Neuronal stem cell (in vitro differentiated cells): ENCODE measurements at regions not wholly inside any gene's neighbourhood (a gene's known extent, or its start where the extent isn't known, plus 50 kb on each side); places are given as distances from the start of the nearest gene placed in this dataset.

Experiments used
- DNase-seq: peaks from one replicate; pipeline ENCODE4 v3.0.0-alpha.2; 2013; ENCODE audit warnings: low spot score
- H2AFZ ChIP-seq: one replicate; pipeline ENCODE4 v1.6.1; 2013; ENCODE audit warnings: mild to moderate bottlenecking, low read length, inconsistent platforms
- H2AK5ac ChIP-seq: 2 replicates; pipeline ENCODE4 v1.6.1; 2013; ENCODE audit warnings: low read depth, mild to moderate bottlenecking, inconsistent platforms, low read length, moderate library complexity, mixed read lengths
- H2BK120ac ChIP-seq: 2 replicates; pipeline ENCODE4 v1.6.1; 2013; ENCODE audit warnings: low read depth, mild to moderate bottlenecking, inconsistent platforms, low read length, moderate library complexity, mixed read lengths
- H2BK12ac ChIP-seq: one replicate; pipeline ENCODE4 v1.6.1; 2013; ENCODE audit warnings: low read length, inconsistent platforms
- H2BK15ac ChIP-seq: 2 replicates; pipeline ENCODE4 v1.6.1; 2013; ENCODE audit warnings: mild to moderate bottlenecking, low read length, inconsistent platforms, mixed read lengths
- H2BK5ac ChIP-seq: one replicate; pipeline ENCODE4 v1.6.1; 2013; ENCODE audit warnings: inconsistent platforms, mild to moderate bottlenecking, low read length, moderate library complexity
- H3K14ac ChIP-seq: one replicate; pipeline ENCODE4 v1.6.1; 2013; ENCODE audit warnings: low read length, inconsistent platforms
- H3K18ac ChIP-seq: 2 replicates; pipeline ENCODE4 v1.6.1; 2013; ENCODE audit warnings: low read length, inconsistent platforms
- H3K23ac ChIP-seq: 2 replicates; pipeline ENCODE4 v1.6.1; 2013; ENCODE audit warnings: low read depth, mild to moderate bottlenecking, mixed read lengths, low read length, inconsistent platforms; ENCODE audit not compliant: poor library complexity
- H3K27ac ChIP-seq: replicated peaks from 3 replicates; pipeline ENCODE4 v1.5.1; 2013; ENCODE audit warnings: low read length, inconsistent platforms
- H3K27me3 ChIP-seq, 3 experiments: 2 replicates each; pipeline ENCODE4 v1.6.1; 2013; ENCODE audit warnings: low read length in 3 of 3, mild to moderate bottlenecking in 2 of 3, inconsistent platforms in 1 of 3, low read depth in 1 of 3, mixed read lengths in 1 of 3, moderate library complexity in 1 of 3; ENCODE audit not compliant: control insufficient read depth in 3 of 3, insufficient read depth in 3 of 3
- H3K36me3 ChIP-seq, 2 donors: replicated peaks in 1 of 2; 2 replicates each; pipeline ENCODE4 v1.6.1; 2013; ENCODE audit warnings: low read length in 2 of 2; ENCODE audit not compliant: control insufficient read depth in 2 of 2, insufficient read depth in 2 of 2
- H3K4ac ChIP-seq: 2 replicates; pipeline ENCODE4 v1.6.1; 2013; ENCODE audit warnings: inconsistent platforms, mild to moderate bottlenecking, low read length, moderate library complexity
- H3K4me1 ChIP-seq, 2 donors: 1 replicate in 1 of 2; 2 replicates in 1 of 2; pipeline ENCODE4 v1.6.1; 2013; ENCODE audit warnings: low read length in 2 of 2, low read depth in 1 of 2; ENCODE audit not compliant: control insufficient read depth in 2 of 2, insufficient read depth in 1 of 2
- H3K4me2 ChIP-seq: one replicate; pipeline ENCODE4 v1.6.1; 2013; ENCODE audit warnings: mild to moderate bottlenecking, low read length, inconsistent platforms; ENCODE audit not compliant: insufficient read depth, poor library complexity, severe bottlenecking
- H3K4me3 ChIP-seq, 2 donors: 2 replicates each; pipeline ENCODE4 v1.5.1; 2013; ENCODE audit warnings: low read length in 2 of 2, mild to moderate bottlenecking in 2 of 2, inconsistent platforms in 1 of 2, moderate library complexity in 1 of 2
- H3K79me1 ChIP-seq: one replicate; pipeline ENCODE4 v1.6.1; 2013; ENCODE audit warnings: low read depth, mild to moderate bottlenecking, inconsistent platforms, low read length, moderate library complexity
- H3K9ac ChIP-seq: one replicate; pipeline ENCODE4 v1.6.1; 2013; ENCODE audit warnings: mild to moderate bottlenecking, low read depth, low read length, inconsistent platforms; ENCODE audit not compliant: poor library complexity
- H3K9me3 ChIP-seq, 2 donors: replicated peaks in 1 of 2; 2 replicates each; pipeline versions ENCODE3 to v1.6.1; 2013; ENCODE audit warnings: low read length in 2 of 2, mild to moderate bottlenecking in 2 of 2, inconsistent platforms in 1 of 2, low read depth in 1 of 2, mixed read lengths in 1 of 2, moderate library complexity in 1 of 2; ENCODE audit not compliant: control insufficient read depth in 2 of 2, insufficient read depth in 1 of 2
- H4K8ac ChIP-seq: one replicate; pipeline ENCODE4 v1.6.1; 2013; ENCODE audit warnings: low read depth, mild to moderate bottlenecking, inconsistent platforms, low read length, moderate library complexity
- H4K91ac ChIP-seq: one replicate; pipeline ENCODE4 v1.6.1; 2013; ENCODE audit warnings: low read length, low read depth, mild to moderate bottlenecking, inconsistent platforms; ENCODE audit not compliant: poor library complexity
- WGBS, 2 donors: extraction: QIAGEN DNeasy Blood & Tissue Kit; methylation state at CpG; one replicate each; pipeline ENCODE4 v1.1.7; 2013; ENCODE audit warnings: missing lambda C conversion rate in 2 of 2, mixed read lengths in 1 of 2; ENCODE audit not compliant: insufficient read length in 2 of 2, insufficient replicate concordance in 1 of 2; ENCODE audit errors: extremely low coverage in 2 of 2; 5-methylcytosine and 5-hydroxymethylcytosine counted together

DNA sequence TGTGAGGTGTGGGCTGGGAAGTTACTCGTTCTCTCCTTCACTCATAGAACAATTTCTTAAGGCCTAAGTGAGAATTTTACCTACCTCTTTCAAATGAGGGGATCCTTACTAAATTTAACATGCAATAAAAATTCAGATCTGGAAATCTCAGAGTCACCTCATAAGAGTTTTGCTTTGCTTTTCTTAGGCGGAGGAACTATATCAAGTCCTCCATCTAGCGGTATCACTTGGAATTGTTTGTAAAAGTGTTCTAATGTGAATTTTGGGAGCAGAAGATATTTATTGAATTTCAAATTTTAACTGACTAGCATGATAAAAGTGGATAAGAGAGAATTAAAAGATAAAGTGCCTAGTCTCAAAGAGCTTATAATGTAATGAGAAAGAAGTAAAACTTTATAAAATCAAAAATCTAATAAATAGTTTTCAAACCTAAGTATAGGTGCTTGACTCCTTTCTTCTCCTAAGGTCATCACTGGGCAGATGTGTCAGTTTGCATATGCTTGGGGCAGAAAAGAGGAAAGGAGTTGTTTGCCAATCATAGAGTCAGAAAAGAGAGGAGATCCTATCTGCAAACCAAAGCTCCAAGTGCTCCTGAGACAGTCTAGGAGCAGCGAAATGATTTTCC is 145.7 kb upstream of the DAB2 start:
- H3K9ac ChIP-seq = no peak overlapping the region
- no peak overlapping the region for H2BK12ac ChIP-seq
- no peak overlapping the region for H3K14ac ChIP-seq
- no peak overlapping the region for H4K8ac ChIP-seq
- H3K23ac ChIP-seq = no peak overlapping the region
- no peaks in the 10 kb centered on the region for H3K79me1 ChIP-seq
- H3K27ac ChIP-seq = no peak overlapping the region
- peak; percentile 9 for DNase-seq
- H4K91ac ChIP-seq = no peak overlapping the region
- H2BK120ac ChIP-seq = no peak overlapping the region
- no peak overlapping the region for H2BK5ac ChIP-seq
- H2AFZ ChIP-seq = no peak overlapping the region
- no peak overlapping the region for H3K4me3 ChIP-seq
- no peaks in the 10 kb centered on the region for H3K36me3 ChIP-seq
- no peak overlapping the region for H3K4ac ChIP-seq
- no peaks in the 10 kb centered on the region for H3K4me1 ChIP-seq
- H2BK15ac ChIP-seq = no peak overlapping the region
- no peak overlapping the region for H3K18ac ChIP-seq
- H3K9me3 ChIP-seq = no peaks in the 10 kb centered on the region
- H3K4me2 ChIP-seq = no peak overlapping the region
- H3K27me3 ChIP-seq = no peaks in the 10 kb centered on the region
- no peak overlapping the region for H2AK5ac ChIP-seq
- WGBS, 2 donors = no CpG with 5 or more reads among the region's 4 CpGs

DNA sequence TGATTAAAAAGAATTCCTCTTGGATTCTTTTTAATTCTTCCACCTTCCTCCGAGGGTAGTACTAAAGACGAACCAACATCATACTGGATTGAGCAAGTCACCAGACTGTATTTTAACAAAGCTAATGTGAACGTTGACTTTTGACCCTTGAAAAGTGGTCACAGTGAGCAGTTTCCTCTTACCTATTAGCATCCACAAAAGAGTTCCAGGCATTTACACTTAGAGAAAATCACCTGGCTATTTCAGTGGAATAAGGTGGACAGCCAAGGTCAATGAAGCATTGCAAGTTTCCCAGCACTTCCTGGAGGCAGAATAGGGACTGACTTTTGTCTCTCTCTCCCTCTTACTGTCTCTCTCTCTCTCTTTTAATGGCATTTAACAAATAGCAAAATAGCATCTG is 145.1 kb upstream of the DAB2 start:
- no peaks in the 10 kb centered on the region for H3K79me1 ChIP-seq
- H4K8ac ChIP-seq = no peak overlapping the region
- no peak overlapping the region for H3K4ac ChIP-seq
- WGBS, 2 donors = no CpG with 5 or more reads among the region's 3 CpGs
- no peak overlapping the region for H3K23ac ChIP-seq
- H4K91ac ChIP-seq = no peak overlapping the region
- no peak for DNase-seq
- H3K36me3 ChIP-seq = no peaks in the 10 kb centered on the region
- no peak overlapping the region for H3K14ac ChIP-seq
- H3K18ac ChIP-seq = no peak overlapping the region
- H2AK5ac ChIP-seq = no peak overlapping the region
- H2BK5ac ChIP-seq = no peak overlapping the region
- no peaks in the 10 kb centered on the region for H3K27me3 ChIP-seq
- no peak overlapping the region for H2AFZ ChIP-seq
- no peak overlapping the region for H2BK120ac ChIP-seq
- H3K4me1 ChIP-seq = no peaks in the 10 kb centered on the region
- H3K27ac ChIP-seq = no peak overlapping the region
- no peak overlapping the region for H2BK12ac ChIP-seq
- no peak overlapping the region for H3K4me3 ChIP-seq
- no peak overlapping the region for H2BK15ac ChIP-seq
- H3K9me3 ChIP-seq = no peaks in the 10 kb centered on the region
- H3K9ac ChIP-seq = no peak overlapping the region
- no peak overlapping the region for H3K4me2 ChIP-seq

DNA sequence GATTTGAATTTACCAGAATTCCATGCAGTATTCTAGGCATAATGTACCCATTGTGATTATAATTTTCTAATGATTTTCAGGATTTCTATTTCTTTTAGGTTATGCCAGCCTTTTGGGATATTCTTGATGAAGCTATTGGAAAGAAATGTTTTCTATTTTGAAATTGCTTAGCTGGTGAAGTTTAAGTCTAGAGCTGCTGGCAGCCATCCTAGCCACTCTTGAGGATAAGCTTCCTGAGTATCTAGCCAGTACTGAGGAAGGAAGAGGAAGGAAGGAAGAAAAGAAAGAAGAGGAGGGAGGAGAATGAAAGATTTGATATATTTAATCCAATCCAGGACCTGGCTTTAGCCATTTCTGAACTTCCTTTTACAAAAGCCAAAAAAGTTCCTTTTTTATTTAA is 142.1 kb upstream of the DAB2 start:
- H3K9ac ChIP-seq = no peak overlapping the region
- no peak overlapping the region for H3K4ac ChIP-seq
- H4K91ac ChIP-seq = no peak overlapping the region
- no peak overlapping the region for H3K4me3 ChIP-seq
- H2BK12ac ChIP-seq = no peak overlapping the region
- no peaks in the 10 kb centered on the region for H3K79me1 ChIP-seq
- no peaks in the 10 kb centered on the region for H3K36me3 ChIP-seq
- DNase-seq = no peak
- no peak overlapping the region for H3K4me2 ChIP-seq
- no peak overlapping the region for H2AFZ ChIP-seq
- H3K18ac ChIP-seq = no peak overlapping the region
- H2BK5ac ChIP-seq = no peak overlapping the region
- no peak overlapping the region for H2BK15ac ChIP-seq
- no peak overlapping the region for H2BK120ac ChIP-seq
- H3K27me3 ChIP-seq = no peaks in the 10 kb centered on the region
- H3K14ac ChIP-seq = no peak overlapping the region
- no peak overlapping the region for H2AK5ac ChIP-seq
- H4K8ac ChIP-seq = no peak overlapping the region
- H3K27ac ChIP-seq = no peak overlapping the region
- no peak overlapping the region for H3K23ac ChIP-seq
- no peaks in the 10 kb centered on the region for H3K4me1 ChIP-seq
- H3K9me3 ChIP-seq = no peaks in the 10 kb centered on the region

DNA sequence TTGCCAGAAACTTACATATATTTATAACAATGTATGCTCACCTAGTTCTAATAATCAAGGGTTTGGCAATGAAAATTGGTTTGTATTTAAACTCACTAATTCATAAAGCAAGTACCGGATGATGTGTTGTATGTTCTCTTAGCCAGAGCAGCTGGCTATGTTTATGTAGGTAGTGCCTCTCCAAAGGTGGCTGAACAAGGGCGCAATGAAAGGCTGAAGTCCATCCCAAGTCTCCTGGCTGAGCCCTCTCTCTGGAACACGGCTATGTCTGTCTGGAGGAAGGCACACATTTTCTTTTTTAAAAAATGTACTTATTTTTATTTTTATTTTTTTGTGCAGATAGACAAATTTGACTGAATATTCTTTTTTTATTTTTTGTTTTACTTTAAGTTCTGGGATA is 141.2 kb upstream of the DAB2 start:
- no peak overlapping the region for H4K91ac ChIP-seq
- H2AK5ac ChIP-seq = no peak overlapping the region
- H3K18ac ChIP-seq = no peak overlapping the region
- H3K79me1 ChIP-seq = no peaks in the 10 kb centered on the region
- no peak overlapping the region for H3K4ac ChIP-seq
- no peak overlapping the region for H4K8ac ChIP-seq
- H2BK15ac ChIP-seq = no peak overlapping the region
- H3K36me3 ChIP-seq = no peaks in the 10 kb centered on the region
- no peak for DNase-seq
- H3K9me3 ChIP-seq = no peaks in the 10 kb centered on the region
- no peak overlapping the region for H3K27ac ChIP-seq
- H2AFZ ChIP-seq = no peak overlapping the region
- H3K14ac ChIP-seq = no peak overlapping the region
- no peaks in the 10 kb centered on the region for H3K4me1 ChIP-seq
- H3K23ac ChIP-seq = no peak overlapping the region
- H2BK120ac ChIP-seq = no peak overlapping the region
- H3K9ac ChIP-seq = no peak overlapping the region
- WGBS, 2 donors = no CpG with 5 or more reads among the region's 3 CpGs
- H2BK5ac ChIP-seq = no peak overlapping the region
- no peak overlapping the region for H2BK12ac ChIP-seq
- H3K27me3 ChIP-seq = no peaks in the 10 kb centered on the region
- no peak overlapping the region for H3K4me3 ChIP-seq
- no peak overlapping the region for H3K4me2 ChIP-seq
